ENCODE measurements at regions not wholly inside any gene's neighbourhood (a gene's known extent, or its start where the extent isn't known, plus 50 kb on each side); places are given as distances from the start of the nearest gene placed in this dataset.

DNA sequence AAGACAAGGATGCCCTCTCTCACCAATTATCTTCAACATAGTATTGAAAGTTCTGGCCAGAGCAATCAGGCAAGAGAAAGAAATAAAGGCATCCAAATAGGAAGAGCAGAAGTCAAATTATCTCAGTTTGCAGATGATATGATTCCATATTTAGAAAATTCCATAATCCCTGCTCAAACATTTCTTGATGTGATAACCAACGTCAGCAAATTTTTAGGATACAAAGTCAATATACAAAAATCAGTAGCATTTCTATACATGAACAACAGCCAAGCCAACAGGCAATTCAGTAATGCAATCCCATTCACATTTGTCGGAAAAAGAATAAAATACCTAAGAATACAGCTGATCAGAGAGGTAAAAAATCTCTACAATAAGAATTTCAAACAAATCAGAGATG, 969.7 kb upstream of the USP15 start:
- WGBS, 2 experiments (ENCODE audit: extremely low coverage in 1 of 2, insufficient coverage in 1 of 2, insufficient read length in 1 of 2, insufficient replicate concordance in 2 of 2, low coverage in 1 of 2, low lambda C conversion rate in 2 of 2, missing lambda C conversion rate in 1 of 2), result 100% methylated on average over 2 of the region's 2 CpGs; no CpG with 5 or more reads in 1 of the 2 experiments
- no peak overlapping the region for H3K4ac ChIP-seq (replicated peaks; ENCODE audit: insufficient read length, low read depth, low read length)
- CTCF ChIA-PET (ENCODE audit: partially characterized antibody), result no interaction called here

More for the DNA sequence above, 969.7 kb upstream of the USP15 start:
- no peaks in the 10 kb centered on the region for H3K23me2 ChIP-seq (ENCODE audit: low read depth, low read length)
- H3K14ac ChIP-seq (ENCODE audit: insufficient read length), result no peak overlapping the region
- no peak overlapping the region for H2BK5ac ChIP-seq (ENCODE audit: low read depth, low read length)
- no peak overlapping the region for H2BK12ac ChIP-seq (ENCODE audit: low read depth, low read length)
- no peak overlapping the region for H3K23ac ChIP-seq (ENCODE audit: insufficient read length)
- no peaks in the 10 kb centered on the region for H3K27me3 ChIP-seq (replicated peaks in 1 of 4; ENCODE audit: control insufficient read depth in 3 of 4, extremely low read depth in 1 of 4, insufficient read depth in 3 of 4, low read length in 3 of 4)
- no peak overlapping the region for H2AFZ ChIP-seq (ENCODE audit: low read length)
- no peak overlapping the region for H4K91ac ChIP-seq (replicated peaks; ENCODE audit: insufficient read length, low read length)
- H2AK5ac ChIP-seq (ENCODE audit: low read depth, low read length), result no peak overlapping the region
- H4K20me1 ChIP-seq (replicated peaks in 1 of 2; ENCODE audit: control insufficient read depth in 1 of 2, insufficient read depth in 2 of 2, low read length in 2 of 2), result no peaks in the 10 kb centered on the region
- no peak overlapping the region for H3K9ac ChIP-seq (replicated peaks in 1 of 4; ENCODE audit: extremely low read depth in 1 of 4, low read depth in 3 of 4, low read length in 3 of 4)
- H3K9me3 ChIP-seq (ENCODE audit: insufficient read depth in 2 of 2, low read depth in 1 of 2, low read length in 1 of 2), result peaks cover 19 to 24% of the 10 kb centered on the region in 2 experiments
- H3K79me1 ChIP-seq (ENCODE audit: low read depth, low read length), result no peaks in the 10 kb centered on the region
- no peaks in the 10 kb centered on the region for H3K4me1 ChIP-seq (replicated peaks in 1 of 4; ENCODE audit: control insufficient read depth in 3 of 4, insufficient read depth in 4 of 4, low read length in 3 of 4)
- no peak overlapping the region for H3K56ac ChIP-seq (replicated peaks; ENCODE audit: insufficient read length, low read depth, low read length)
- no peak overlapping the region for H2BK20ac ChIP-seq (ENCODE audit: low read length)
- H4K8ac ChIP-seq (ENCODE audit: extremely low read depth, insufficient read depth, low read length), result no peak overlapping the region
- H3K4me3 ChIP-seq (ENCODE audit: extremely low read depth in 1 of 4, insufficient read depth in 2 of 4, low read depth in 3 of 4, low read length in 4 of 4), result no peak overlapping the region
- no peaks in the 10 kb centered on the region for H3K79me2 ChIP-seq (ENCODE audit: control insufficient read depth in 1 of 2, insufficient read depth in 2 of 2, low read length in 2 of 2)
- TF ChIP-seq POLR2A (IDR thresholded peaks at IDR 0.05; ENCODE audit: control extremely low read depth in 1 of 2, low read depth in 2 of 2, low read length in 2 of 2) (no peak), TBP (IDR thresholded peaks at IDR 0.05; ENCODE audit: low read depth, low read length) (no peak), TCF12 (IDR thresholded peaks at IDR 0.05; ENCODE audit: low read depth, low read length) (no peak), RBBP5 (IDR thresholded peaks at IDR 0.05; ENCODE audit: borderline replicate concordance, low read depth, low read length) (no peak), JUND (IDR thresholded peaks at IDR 0.05; ENCODE audit: low read length) (no peak), CBX5 (IDR thresholded peaks at IDR 0.05; ENCODE audit: low read depth, low read length) (no peak), BACH1 (IDR thresholded peaks at IDR 0.05; ENCODE audit: low read length) (no peak), SIRT6 (IDR thresholded peaks at IDR 0.05; ENCODE audit: low read length) (no peak), SAP30 (IDR thresholded peaks at IDR 0.05; ENCODE audit: insufficient read depth, insufficient replicate concordance, low read length) (no peak), KDM1A (IDR thresholded peaks at IDR 0.05; ENCODE audit: borderline replicate concordance, low read length) (no peak), RNF2 (IDR thresholded peaks at IDR 0.05; ENCODE audit: borderline replicate concordance, low read depth, low read length, missing control alignments, poor library complexity, severe bottlenecking) (no peak), EGR1 (IDR thresholded peaks at IDR 0.05; ENCODE audit: borderline replicate concordance, low read depth, low read length) (no peak), CEBPB (IDR thresholded peaks at IDR 0.05; ENCODE audit: low read depth, low read length) (no peak), BCL11A (IDR thresholded peaks at IDR 0.05; ENCODE audit: low read depth in 2 of 2, low read length in 2 of 2) (no peak)
- POLR2A ChIA-PET (ENCODE audit: partially characterized antibody), result no interaction called here
- H2BK15ac ChIP-seq (ENCODE audit: low read length), result no peak overlapping the region
- no peak for FAIRE-seq
- no peak overlapping the region for H3K27ac ChIP-seq (ENCODE audit: low read depth, low read length)
- no peak for DNase-seq (ENCODE audit: low read depth in 1 of 2, low spot score in 2 of 2)
- H4K5ac ChIP-seq (ENCODE audit: insufficient read length, low read depth, low read length), result no peak overlapping the region
- no peak overlapping the region for H2BK120ac ChIP-seq (replicated peaks; ENCODE audit: low read depth, low read length)
- H3K18ac ChIP-seq (ENCODE audit: extremely low read depth, low read length), result no peak overlapping the region
- no peak overlapping the region for H3K4me2 ChIP-seq (ENCODE audit: insufficient read depth in 1 of 2, low read depth in 2 of 2, low read length in 2 of 2)
- no peaks in the 10 kb centered on the region for H3K36me3 ChIP-seq (ENCODE audit: control insufficient read depth in 2 of 4, insufficient read depth in 4 of 4, low read length in 3 of 4)
